Stimulated activated CD8-positive, alpha-beta memory T cell treated with anti-CD3 and anti-CD28 coated beads, Interleukin-15, amount 100 ng/mL, for 48 hours (primary cell): ENCODE measurements at regions not wholly inside any gene's neighbourhood (a gene's known extent, or its start where the extent isn't known, plus 50 kb on each side); places are given as distances from the start of the nearest gene placed in this dataset.
"Not testable (repeated sequence)": the region's sequence is repeated elsewhere in the genome, so short reads cannot be mapped to it uniquely, and the experiment has no call there.

Experiments
- DNase-seq, 2 donors: peaks; one replicate each; pipeline ENCODE4 v3.0.0-alpha.2; 2020; ENCODE audit warnings: low read depth in 2 of 2

- DNase-seq, result no peak
These were observed 376.3 kb upstream of the UBE2E3 start for GRCh38 chr2:180604077-180604476.

- DNase-seq, result no peak
These were observed 379.4 kb upstream of the UBE2E3 start for GRCh38 chr2:180601016-180601415.

GRCh38 chr2:180599804-180600203, 380.6 kb upstream of the UBE2E3 start:
- DNase-seq, result no peak

- DNase-seq, result no peak
These were observed 383.2 kb upstream of the UBE2E3 start for GRCh38 chr2:180597179-180597578.

GRCh38 chr2:180596453-180596852, 384.0 kb upstream of the UBE2E3 start:
- DNase-seq, result no peak

- DNase-seq, result no peak
These were observed 388.5 kb upstream of the UBE2E3 start for GRCh38 chr2:180591947-180592346.

GRCh38 chr2:180591093-180591781, 389.2 kb upstream of the UBE2E3 start:
- DNase-seq, result not testable (repeated sequence)

GRCh38 chr2:180583441-180584140, 396.8 kb upstream of the UBE2E3 start:
- DNase-seq, result no peak

GRCh38 chr2:180579388-180579787, 401.0 kb upstream of the UBE2E3 start:
- DNase-seq, result no peak

GRCh38 chr2:180578441-180578840, 402.0 kb upstream of the UBE2E3 start:
- DNase-seq, result no peak

- DNase-seq, result no peak
These were observed 402.8 kb upstream of the UBE2E3 start for GRCh38 chr2:180577567-180577966.

- no peak for DNase-seq
These were observed 406.5 kb upstream of the UBE2E3 start for GRCh38 chr2:180573951-180574350.

- no peak for DNase-seq
These were observed 408.1 kb upstream of the UBE2E3 start for GRCh38 chr2:180572346-180572745.

GRCh38 chr2:180571559-180571958, 408.8 kb upstream of the UBE2E3 start:
- DNase-seq, result no peak

- DNase-seq, result no peak
These were observed 409.5 kb upstream of the UBE2E3 start for GRCh38 chr2:180570864-180571263.

- no peak for DNase-seq
These were observed 416.4 kb upstream of the UBE2E3 start for GRCh38 chr2:180564051-180564450.

GRCh38 chr2:180562378-180562777, 418.0 kb upstream of the UBE2E3 start:
- DNase-seq, result no peak

- DNase-seq, result no peak
These were observed 420.6 kb upstream of the UBE2E3 start for GRCh38 chr2:180559771-180560170.

- no peak for DNase-seq
These were observed 421.4 kb upstream of the UBE2E3 start for GRCh38 chr2:180559038-180559437.

- DNase-seq, result no peak
These were observed 424.9 kb upstream of the UBE2E3 start for GRCh38 chr2:180555391-180555965.

- DNase-seq, result no peak
These were observed 426.1 kb upstream of the UBE2E3 start for GRCh38 chr2:180554330-180554729.

GRCh38 chr2:180553094-180553715, 427.2 kb upstream of the UBE2E3 start:
- no peak for DNase-seq

- DNase-seq, result no peak
These were observed 437.9 kb upstream of the UBE2E3 start for GRCh38 chr2:180542511-180542910.
